GM18858 (cell line): ENCODE measurements at regions not wholly inside any gene's neighbourhood (a gene's known extent, or its start where the extent isn't known, plus 50 kb on each side); places are given as distances from the start of the nearest gene placed in this dataset.
"Not testable (repeated sequence)": the region's sequence is repeated elsewhere in the genome, so short reads cannot be mapped to it uniquely, and the experiment has no call there.

Experiments
- ATAC-seq: cut with Tn5 transposase; IDR thresholded peaks from one replicate; pipeline ENCODE4 v1.9.1; 2021; ENCODE audit not compliant: unreplicated experiment

GRCh38 chr3:68676136-68676535 lies 256.2 kb downstream of the TAFA4 start:
- ATAC-seq: no peak

GRCh38 chr3:68667346-68667745 lies 265.0 kb downstream of the TAFA4 start:
- no peak for ATAC-seq

GRCh38 chr3:68666429-68667136 lies 265.8 kb downstream of the TAFA4 start:
- ATAC-seq: no peak

GRCh38 chr3:68664276-68664675 lies 268.1 kb downstream of the TAFA4 start:
- no peak for ATAC-seq

- ATAC-seq: no peak
Observed at GRCh38 chr3:68662176-68662575, 270.2 kb downstream of the TAFA4 start.

- ATAC-seq: not testable (repeated sequence)
Observed at GRCh38 chr3:68650657-68651056, 281.7 kb downstream of the TAFA4 start.

- ATAC-seq: no peak
Observed at GRCh38 chr3:68648494-68648893, 283.9 kb downstream of the TAFA4 start.

- ATAC-seq: no peak
Observed at GRCh38 chr3:68631850-68632545, 300.3 kb downstream of the TAFA4 start.

GRCh38 chr3:68620211-68620610 lies 312.1 kb downstream of the TAFA4 start:
- ATAC-seq: no peak

- ATAC-seq: no peak
Observed at GRCh38 chr3:68614087-68614486, 318.3 kb downstream of the TAFA4 start.

GRCh38 chr3:68571321-68571720 lies 361.0 kb downstream of the TAFA4 start:
- no peak for ATAC-seq

- no peak for ATAC-seq
Observed at GRCh38 chr3:68560728-68561127, 371.6 kb downstream of the TAFA4 start.

GRCh38 chr3:68535782-68536181 lies 396.6 kb downstream of the TAFA4 start:
- ATAC-seq: no peak

GRCh38 chr3:68523330-68523729 lies 409.0 kb downstream of the TAFA4 start:
- no peak for ATAC-seq

GRCh38 chr3:68515237-68515636 lies 417.1 kb downstream of the TAFA4 start:
- ATAC-seq: no peak

- no peak for ATAC-seq
Observed at GRCh38 chr3:68504201-68504600, 428.1 kb downstream of the TAFA4 start.

- not testable (repeated sequence) for ATAC-seq
Observed at GRCh38 chr3:68485845-68486244, 446.5 kb downstream of the TAFA4 start.

- ATAC-seq: no peak
Observed at GRCh38 chr3:68485051-68485450, 447.3 kb downstream of the TAFA4 start.

- no peak for ATAC-seq
Observed at GRCh38 chr3:68483601-68484000, 448.7 kb downstream of the TAFA4 start.

GRCh38 chr3:68483041-68483440 lies 449.3 kb downstream of the TAFA4 start:
- ATAC-seq: no peak

- ATAC-seq: no peak
Observed at GRCh38 chr3:68482565-68482964, 449.8 kb downstream of the TAFA4 start.

- ATAC-seq: no peak
Observed at GRCh38 chr3:68479779-68480178, 452.6 kb downstream of the TAFA4 start.
